Thoracic aorta (tissue), 2 donors: ENCODE measurements at regions not wholly inside any gene's neighbourhood (a gene's known extent, or its start where the extent isn't known, plus 50 kb on each side); places are given as distances from the start of the nearest gene placed in this dataset.
"Not testable (repeated sequence)": the region's sequence is repeated elsewhere in the genome, so short reads cannot be mapped to it uniquely, and the experiment has no call there.

Experiments used
- ATAC-seq: fragments of 150-250 bp; one replicate; pipeline ENCODE4 v1.8.0; 2017; ENCODE audit warnings: low read depth; ENCODE audit not compliant: insufficient number of reproducible peaks, low FRiP score
- DNase-seq: peaks from one replicate; pipeline ENCODE4 v3.0.0-alpha.2; 2020; ENCODE audit warnings: low spot score
- H3K27ac ChIP-seq, 2 donors: fragments of 200-600 bp; sonication (generic); 1 replicate in 1 of 2; 2 replicates in 1 of 2; pipeline ENCODE4 v1.5.1; 2016; ENCODE audit warnings: mild to moderate bottlenecking in 2 of 2, moderate library complexity in 2 of 2
- H3K27me3 ChIP-seq: fragments of 200-600 bp; sonication (generic); replicated peaks from 2 replicates; pipeline ENCODE4 v1.6.0; 2016; ENCODE audit warnings: mild to moderate bottlenecking; ENCODE audit not compliant: insufficient read depth
- H3K36me3 ChIP-seq: fragments of 200-600 bp; sonication (generic); one replicate; pipeline ENCODE4 v1.5.1; 2016
- H3K4me1 ChIP-seq, 2 donors: fragments of 200-600 bp; sonication (generic); 1 replicate in 1 of 2; 2 replicates in 1 of 2; pipeline versions ENCODE4 v1.5.1 to v1.6.0; 2016; ENCODE audit warnings: low read depth in 2 of 2, mild to moderate bottlenecking in 1 of 2; ENCODE audit not compliant: control insufficient read depth in 1 of 2
- H3K4me3 ChIP-seq: fragments of 200-600 bp; sonication (generic); 2 replicates; pipeline ENCODE4 v1.5.1; 2016; ENCODE audit warnings: mild to moderate bottlenecking
- H3K9me3 ChIP-seq: fragments of 200-600 bp; sonication (generic); 2 replicates; pipeline ENCODE4 v1.5.1; 2016

DNA sequence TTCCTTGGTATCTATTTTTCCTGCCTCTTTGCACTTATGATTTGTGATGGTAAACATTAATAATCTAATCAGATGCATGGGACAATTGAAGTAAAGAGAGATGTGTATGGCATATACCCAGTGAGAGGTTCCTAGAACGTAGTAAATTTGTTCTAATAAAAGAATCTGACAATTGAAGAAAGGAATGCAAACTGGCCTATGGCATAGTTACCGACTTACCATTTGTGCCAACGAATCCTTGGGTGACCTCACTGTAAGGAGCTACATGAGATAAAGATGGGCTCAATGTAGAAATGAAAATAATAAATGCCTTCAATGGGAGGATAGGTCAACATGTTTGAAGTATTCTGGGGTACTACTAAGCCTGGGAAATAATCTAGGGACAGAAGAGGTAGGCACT, 73.7 kb upstream of the FOLH1 start:
- H3K4me1 ChIP-seq, H3K9me3 ChIP-seq, ATAC-seq, H3K27me3 ChIP-seq, H3K36me3 ChIP-seq, H3K27ac ChIP-seq, DNase-seq, H3K4me3 ChIP-seq: not testable (repeated sequence)

DNA sequence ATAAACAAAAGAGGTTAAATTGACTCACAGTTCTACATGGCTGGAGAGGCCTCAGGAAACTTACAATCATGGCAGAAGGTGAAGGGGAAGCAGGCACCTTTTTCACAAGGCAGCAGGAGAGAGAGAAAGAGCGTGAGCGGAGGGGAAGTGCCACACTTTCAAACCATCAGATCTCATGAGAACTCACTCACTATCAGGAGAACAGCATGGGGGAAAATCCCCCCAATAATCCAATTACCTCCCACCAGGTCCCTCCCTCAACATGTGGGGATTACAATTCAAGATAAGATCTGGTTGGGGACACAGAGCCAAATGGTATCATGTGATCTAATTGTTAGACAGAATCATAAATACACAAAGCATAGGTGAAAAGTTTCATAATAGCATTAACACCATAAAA, 69.5 kb upstream of the FOLH1 start:
- H3K27ac ChIP-seq, H3K27me3 ChIP-seq: not testable (repeated sequence)

More for the DNA sequence above, 69.5 kb upstream of the FOLH1 start:
- DNase-seq, H3K4me1 ChIP-seq, H3K4me3 ChIP-seq, H3K36me3 ChIP-seq, H3K9me3 ChIP-seq, ATAC-seq: not testable (repeated sequence)
